ENCODE measurements at regions not wholly inside any gene's neighbourhood (a gene's known extent, or its start where the extent isn't known, plus 50 kb on each side); places are given as distances from the start of the nearest gene placed in this dataset.

DNA sequence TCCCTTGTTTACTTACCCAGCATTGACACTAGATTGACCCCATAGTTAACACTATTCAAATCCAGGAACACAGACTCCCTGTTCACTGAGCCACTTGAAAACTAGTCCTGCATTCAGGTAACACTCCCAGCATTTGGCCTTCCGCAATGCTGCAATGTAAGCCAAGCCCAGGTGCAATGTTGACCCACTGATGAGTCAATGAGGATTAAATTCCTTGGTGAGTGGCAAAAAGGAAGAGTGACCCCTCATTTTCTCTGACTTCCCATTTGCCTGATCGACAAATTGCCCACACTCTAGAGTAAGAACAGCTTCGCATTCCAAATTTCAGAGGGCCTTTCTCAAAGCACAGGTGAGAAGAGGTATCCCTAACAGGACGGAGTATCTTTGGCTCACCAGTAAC lies 251.9 kb downstream of the FBXO15 start:
- no peak overlapping the region for H3K4me3 ChIP-seq (ENCODE audit: low read depth, low read length)
- no peak for DNase-seq (ENCODE audit: low read depth)
- no peak for TF ChIP-seq CTCF (conservative IDR thresholded peaks at IDR 0.05; ENCODE audit: low read depth, low read length)

GRCh38 chr18:73893880-73894279 lies 253.8 kb downstream of the FBXO15 start:
- DNase-seq (ENCODE audit: low read depth), result no peak
- no peak overlapping the region for H3K4me3 ChIP-seq (ENCODE audit: low read depth, low read length)

DNA sequence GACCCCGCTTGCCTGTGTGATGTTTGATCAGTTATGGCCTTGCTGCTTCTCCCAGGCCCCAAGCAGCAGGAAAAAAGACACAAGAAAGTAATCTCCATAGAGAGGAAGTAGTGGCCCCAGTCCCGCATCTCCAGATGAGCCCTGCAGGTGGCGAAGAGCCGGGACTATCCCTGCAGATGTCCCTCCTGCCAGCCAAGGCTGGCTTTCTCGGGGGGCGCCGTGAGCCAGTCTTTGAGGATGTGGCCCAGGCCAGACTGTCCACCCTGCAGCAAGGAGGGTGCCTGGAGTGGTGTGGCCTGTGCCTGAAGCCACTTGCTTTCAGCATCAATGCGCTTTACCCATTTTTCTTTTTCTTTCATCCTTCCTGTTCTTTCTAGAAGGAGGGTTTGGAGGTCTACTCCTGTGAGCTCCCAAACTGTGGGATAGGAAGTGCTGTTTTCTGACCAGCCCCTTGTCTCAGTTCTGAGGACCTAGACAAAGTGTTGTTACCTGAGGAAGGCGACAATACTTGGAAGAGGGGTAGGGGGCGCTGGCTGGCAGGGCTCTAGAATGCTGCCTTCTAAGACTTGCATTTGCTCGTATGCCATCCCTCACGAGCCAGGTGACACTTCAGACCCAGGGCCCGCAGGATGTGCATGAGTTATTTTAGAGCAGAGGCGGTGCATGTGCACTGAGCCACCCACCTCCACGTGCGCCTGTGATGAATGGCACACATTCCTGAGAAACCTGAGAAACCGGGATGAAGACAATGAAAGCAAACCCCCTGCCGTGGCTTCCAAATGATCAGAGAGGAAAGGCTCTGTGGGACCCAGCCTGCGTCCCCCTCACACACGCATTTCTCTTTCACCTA lies 255.8 kb downstream of the FBXO15 start:
- H3K4me3 ChIP-seq (ENCODE audit: low read depth, low read length), result no peak overlapping the region
- DNase-seq (ENCODE audit: low read depth), result no peak
- TF ChIP-seq CTCF (conservative IDR thresholded peaks at IDR 0.05; ENCODE audit: low read depth, low read length), result no peak

More at GRCh38 chr18:73893880-73894279, 253.8 kb downstream of the FBXO15 start:
- no peak for TF ChIP-seq CTCF (conservative IDR thresholded peaks at IDR 0.05; ENCODE audit: low read depth, low read length)

DNA sequence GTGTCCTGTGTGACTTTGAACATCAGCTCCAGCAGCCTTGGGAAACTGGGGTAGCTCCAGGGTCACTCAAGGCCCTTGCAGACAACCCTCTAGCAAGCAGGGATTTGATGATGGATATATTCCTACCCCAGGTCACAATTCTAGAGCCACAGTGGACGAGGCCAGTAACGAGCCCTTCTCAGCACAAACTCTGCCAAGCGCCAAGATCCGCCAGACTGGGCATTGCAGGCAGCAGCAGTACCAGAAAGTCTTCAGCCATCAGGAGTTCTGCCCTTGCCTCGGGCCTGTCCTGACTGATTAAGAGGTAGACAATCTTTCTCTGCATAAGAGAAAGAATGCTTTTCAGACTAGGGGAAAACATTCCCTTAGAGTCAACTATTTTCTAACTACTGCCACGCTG lies 259.1 kb downstream of the FBXO15 start:
- DNase-seq (ENCODE audit: low read depth), result no peak

GRCh38 chr18:73887801-73888200 lies 259.8 kb downstream of the FBXO15 start:
- TF ChIP-seq CTCF (conservative IDR thresholded peaks at IDR 0.05; ENCODE audit: low read depth, low read length), result no peak
- no peak for DNase-seq (ENCODE audit: low read depth)
- H3K4me3 ChIP-seq (ENCODE audit: low read depth, low read length), result no peak overlapping the region

More for the DNA sequence above, 259.1 kb downstream of the FBXO15 start:
- no peak for TF ChIP-seq CTCF (conservative IDR thresholded peaks at IDR 0.05; ENCODE audit: low read depth, low read length)
- H3K4me3 ChIP-seq (ENCODE audit: low read depth, low read length), result no peak overlapping the region

- no peak overlapping the region for H3K4me3 ChIP-seq (ENCODE audit: low read depth, low read length)
- no peak for DNase-seq (ENCODE audit: low read depth)
- no peak for TF ChIP-seq CTCF (conservative IDR thresholded peaks at IDR 0.05; ENCODE audit: low read depth, low read length)
Observed at GRCh38 chr18:73884868-73885267, 262.8 kb downstream of the FBXO15 start.

DNA sequence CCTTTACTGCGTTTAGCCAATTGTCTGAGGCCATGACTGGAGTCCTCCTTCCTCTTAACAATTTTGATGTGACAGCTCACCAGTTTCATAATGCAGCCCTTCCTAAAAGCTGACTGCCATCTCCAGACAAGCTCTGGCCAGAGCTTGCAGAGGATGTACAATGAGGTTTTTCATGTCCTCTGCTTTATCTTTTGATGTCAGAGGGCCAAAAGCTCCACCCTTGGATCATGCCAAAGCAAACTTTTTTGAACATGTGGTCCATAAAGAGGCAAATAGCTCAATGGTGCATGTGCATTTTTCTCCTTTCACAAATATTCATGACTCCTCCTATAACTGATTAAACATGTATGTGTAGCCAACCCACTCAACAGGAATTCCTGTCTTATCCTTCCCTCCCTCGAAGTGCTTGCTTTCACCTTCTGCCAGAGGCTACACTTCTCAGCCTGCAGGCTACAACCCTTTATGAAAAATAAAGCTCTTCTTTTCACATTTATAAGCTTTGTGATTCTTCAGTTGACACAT lies 266.2 kb downstream of the FBXO15 start:
- DNase-seq (ENCODE audit: low read depth), result no peak
- no peak for TF ChIP-seq CTCF (conservative IDR thresholded peaks at IDR 0.05; ENCODE audit: low read depth, low read length)
- H3K4me3 ChIP-seq (ENCODE audit: low read depth, low read length), result no peak overlapping the region

All from epithelial cell of proximal tubule (primary cell).